Spleen (tissue), 11 donors: ENCODE measurements at regions not wholly inside any gene's neighbourhood (a gene's known extent, or its start where the extent isn't known, plus 50 kb on each side); places are given as distances from the start of the nearest gene placed in this dataset.

Experiments used
- DNase-seq: peaks from one replicate; pipeline ENCODE4 v3.0.0-alpha.2; 2020
- H3K27ac ChIP-seq, 8 donors: fragments of 200-600 bp; sonication (generic) in 7 of 8; 1 replicate in 4 of 8; 2 replicates in 4 of 8; pipeline versions ENCODE4 v1.5.0 to v1.8.0; 2016 to 2021; ENCODE audit warnings: inconsistent platforms in 4 of 8, mild to moderate bottlenecking in 4 of 8, moderate library complexity in 1 of 8
- H3K27me3 ChIP-seq, 7 donors: fragments of 200-600 bp; sonication (generic) in 6 of 7; replicated peaks in 1 of 7; 1 replicate in 4 of 7; 2 replicates in 3 of 7; pipeline versions ENCODE4 v1.5.0 to v1.8.0; 2016 to 2021; ENCODE audit warnings: inconsistent platforms in 3 of 7, mild to moderate bottlenecking in 1 of 7
- H3K36me3 ChIP-seq, 6 donors: fragments of 200-600 bp; sonication (generic) in 5 of 6; 1 replicate in 4 of 6; 2 replicates in 2 of 6; pipeline versions ENCODE4 v1.5.0 to v1.8.0; 2016 to 2021; ENCODE audit warnings: inconsistent platforms in 2 of 6
- H3K4me1 ChIP-seq, 6 donors: fragments of 200-600 bp; sonication (generic) in 5 of 6; 1 replicate in 3 of 6; 2 replicates in 3 of 6; pipeline versions ENCODE4 v1.5.0 to v1.8.0; 2016 to 2021; ENCODE audit warnings: inconsistent platforms in 3 of 6
- H3K4me3 ChIP-seq, 8 donors: fragments of 200-600 bp; sonication (generic) in 7 of 8; 1 replicate in 4 of 8; 2 replicates in 4 of 8; pipeline versions ENCODE4 v1.5.0 to v1.8.0; 2016 to 2021; ENCODE audit warnings: inconsistent platforms in 4 of 8, mild to moderate bottlenecking in 4 of 8, moderate library complexity in 2 of 8
- H3K9me3 ChIP-seq, 8 donors: fragments of 200-600 bp; sonication (generic) in 7 of 8; 1 replicate in 4 of 8; 2 replicates in 4 of 8; pipeline versions ENCODE4 v1.5.0 to v1.8.0; 2016 to 2021; ENCODE audit warnings: inconsistent platforms in 4 of 8
- CTCF ChIP-seq, 11 experiments: fragments of 200-600 bp in 7 of 11; fragments of 450-650 bp in 4 of 11; sonication (generic) in 4 of 11; IDR thresholded peaks in 8 of 11; conservative IDR thresholded peaks in 3 of 11; 1 replicate in 7 of 11; 2 replicates in 4 of 11; pipeline versions ENCODE4 v1.4.0 to v1.8.0; 2016 to 2021; ENCODE audit warnings: antibody characterized with exemption in 11 of 11, inconsistent platforms in 4 of 11, mild to moderate bottlenecking in 1 of 11
- POLR2A ChIP-seq, 3 donors: fragments of 450-650 bp; IDR thresholded peaks; one replicate each; pipeline ENCODE4 v1.5.1; 2017; ENCODE audit warnings: antibody characterized with exemption in 3 of 3, mild to moderate bottlenecking in 1 of 3
- POLR2AphosphoS5 ChIP-seq, 3 donors: sonication (generic); formaldehyde crosslinking; IDR thresholded peaks; one replicate each; pipeline ENCODE4 v1.5.1; 2017; ENCODE audit warnings: antibody characterized with exemption in 3 of 3
- WGBS, 5 donors: extraction: QIAGEN DNeasy Blood & Tissue Kit in 3 of 5; methylation state at CpG; one replicate each; pipeline versions ENCODE4 v1.1.5 to v1.1.7; 2013 to 2018; 5-methylcytosine and 5-hydroxymethylcytosine counted together
- intact Hi-C: fragments of 100-400 bp; cut with DNase I; formaldehyde crosslinking; loops from one replicate; pipeline ENCODE4 v1.15.0; 2023; ENCODE audit warnings: low total_unique reads
- donor health status: healthy with polysubstance abuse.
- donor health status: DM: no; HTN: no; CAD: no; lungs with moderate emphysema.
- donor health status: DM: no; HTN: no; CAD: no.
- donor health status: Bipolar disorder and iron deficiency.
- donor health status: healthy.
- donor health status: DM: no; HTN: no; CAD: no.
- donor health status: DM: yes; HTN: yes; CAD: no.

- intact Hi-C loops = no loop called here
- Histone ChIP-seq H3K27ac (no peak overlapping the region), H3K36me3 (no peaks in the 10 kb centered on the region), H3K4me3 (no peak overlapping the region), H3K9me3 (peaks cover 0 to 24% (median 20%) of the 10 kb centered on the region in 8 donors), H3K27me3 (no peaks in the 10 kb centered on the region), H3K4me1 (peaks cover 0 to 7% (median 0%) of the 10 kb centered on the region in 6 donors)
- DNase-seq = no peak
- TF ChIP-seq POLR2AphosphoS5 (IDR thresholded peaks at IDR 0.05) (no peak), POLR2A (IDR thresholded peaks at IDR 0.05) (no peak), CTCF (IDR thresholded peaks at IDR 0.05 in 8 of 11, conservative IDR thresholded peaks at IDR 0.05 in 3 of 11) (no peak)
Observed at GRCh38 chr17:77515227-77515626, 374.5 kb downstream of the SEC14L1 start.

- no peaks in the 10 kb centered on the region for H3K27me3 ChIP-seq
- peaks cover 0 to 7% (median 0%) of the 10 kb centered on the region in 6 donors for H3K4me1 ChIP-seq
- no peak overlapping the region for H3K27ac ChIP-seq
- no peak overlapping the region for H3K4me3 ChIP-seq
- peaks cover 0 to 8% (median 4%) of the 10 kb centered on the region in 8 donors for H3K9me3 ChIP-seq
- peak; percentile 22 for DNase-seq
- 78 to 91% (median 89%) methylated on average over 4 of the region's 4 CpGs for WGBS, 5 donors
- no peaks in the 10 kb centered on the region for H3K36me3 ChIP-seq
- intact Hi-C loops = no loop called here
- TF ChIP-seq POLR2AphosphoS5 (IDR thresholded peaks at IDR 0.05) (no peak), CTCF (IDR thresholded peaks at IDR 0.05 in 8 of 11, conservative IDR thresholded peaks at IDR 0.05 in 3 of 11) (no peak), POLR2A (IDR thresholded peaks at IDR 0.05) (no peak)
Observed at GRCh38 chr17:77516902-77517301, 376.1 kb downstream of the SEC14L1 start.

- Histone ChIP-seq H3K27me3 (peaks cover 0 to 2% (median 0%) of the 10 kb centered on the region in 7 donors), H3K9me3 (no peaks in the 10 kb centered on the region), H3K36me3 (no peaks in the 10 kb centered on the region), H3K27ac (no peak overlapping the region), H3K4me3 (no peak overlapping the region), H3K4me1 (no peaks in the 10 kb centered on the region)
- intact Hi-C loops = no loop called here
- WGBS, 5 donors = 91 to 96% (median 93%) methylated on average over 13 of the region's 13 CpGs
- TF ChIP-seq CTCF (IDR thresholded peaks at IDR 0.05 in 8 of 11, conservative IDR thresholded peaks at IDR 0.05 in 3 of 11) (no peak), POLR2AphosphoS5 (IDR thresholded peaks at IDR 0.05) (no peak), POLR2A (IDR thresholded peaks at IDR 0.05) (no peak)
- peak; percentile 41 for DNase-seq
Observed at GRCh38 chr17:77521076-77521475, 380.3 kb downstream of the SEC14L1 start.

- Histone ChIP-seq H3K27me3 (peaks cover 0 to 27% (median 10%) of the 10 kb centered on the region in 7 donors), H3K4me3 (no peak overlapping the region), H3K9me3 (no peaks in the 10 kb centered on the region), H3K27ac (no peak overlapping the region), H3K36me3 (no peaks in the 10 kb centered on the region), H3K4me1 (peaks cover under 1 to 7% (median 6%) of the 10 kb centered on the region in 6 donors)
- DNase-seq = peak; percentile 5
- WGBS, 5 donors = 83 to 95% (median 89%) methylated on average over 7 to 8 of the region's 8 CpGs
- no peak for TF ChIP-seq POLR2A (IDR thresholded peaks at IDR 0.05)
- no peak for TF ChIP-seq POLR2AphosphoS5 (IDR thresholded peaks at IDR 0.05)
- TF ChIP-seq CTCF (IDR thresholded peaks at IDR 0.05 in 8 of 11, conservative IDR thresholded peaks at IDR 0.05 in 3 of 11) = no peak
- intact Hi-C loops = no loop called here
Observed at GRCh38 chr17:77523540-77523939, 382.8 kb downstream of the SEC14L1 start.
